Testis (tissue), 2 donors: ENCODE measurements at regions not wholly inside any gene's neighbourhood (a gene's known extent, or its start where the extent isn't known, plus 50 kb on each side); places are given as distances from the start of the nearest gene placed in this dataset.

Source experiments
- POLR2A ChIP-seq: fragments of 450-650 bp; IDR thresholded peaks from one replicate; pipeline ENCODE4 v1.6.1; 2017; ENCODE audit warnings: antibody characterized with exemption, mild to moderate bottlenecking, moderate library complexity
- TF ChIP-seq, protein P1 (sequence below), 3 experiments: fragments of 450-650 bp in 2 of 3; fragments of 200-600 bp in 1 of 3; sonication (generic) in 1 of 3; IDR thresholded peaks; one replicate each; pipeline ENCODE4 v1.5.1; 2016 to 2019; ENCODE audit warnings: antibody characterized with exemption in 3 of 3, mild to moderate bottlenecking in 2 of 3, moderate library complexity in 1 of 3

DNA sequence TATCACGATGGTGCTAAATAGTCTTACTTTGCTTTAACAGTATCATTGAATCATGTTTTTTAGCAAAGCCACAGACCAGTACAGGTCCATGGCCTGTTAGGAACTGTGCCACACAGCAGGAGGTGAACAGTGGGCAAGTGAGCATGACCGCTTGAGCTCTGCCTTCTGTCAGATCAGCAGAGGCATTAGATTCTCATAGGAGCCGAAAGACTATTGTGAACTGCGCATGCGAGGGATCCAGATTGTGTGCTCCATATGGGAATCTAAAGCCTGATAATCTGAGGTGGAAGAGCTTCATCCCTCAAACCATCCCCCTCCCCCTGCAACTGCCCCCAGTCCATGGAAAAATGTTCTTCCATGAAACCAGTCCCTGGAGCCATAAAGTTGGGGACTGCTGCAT is 102.3 kb upstream of the OSR1 start:
- TF ChIP-seq POLR2A = no peak
- TF ChIP-seq, protein P1, sequence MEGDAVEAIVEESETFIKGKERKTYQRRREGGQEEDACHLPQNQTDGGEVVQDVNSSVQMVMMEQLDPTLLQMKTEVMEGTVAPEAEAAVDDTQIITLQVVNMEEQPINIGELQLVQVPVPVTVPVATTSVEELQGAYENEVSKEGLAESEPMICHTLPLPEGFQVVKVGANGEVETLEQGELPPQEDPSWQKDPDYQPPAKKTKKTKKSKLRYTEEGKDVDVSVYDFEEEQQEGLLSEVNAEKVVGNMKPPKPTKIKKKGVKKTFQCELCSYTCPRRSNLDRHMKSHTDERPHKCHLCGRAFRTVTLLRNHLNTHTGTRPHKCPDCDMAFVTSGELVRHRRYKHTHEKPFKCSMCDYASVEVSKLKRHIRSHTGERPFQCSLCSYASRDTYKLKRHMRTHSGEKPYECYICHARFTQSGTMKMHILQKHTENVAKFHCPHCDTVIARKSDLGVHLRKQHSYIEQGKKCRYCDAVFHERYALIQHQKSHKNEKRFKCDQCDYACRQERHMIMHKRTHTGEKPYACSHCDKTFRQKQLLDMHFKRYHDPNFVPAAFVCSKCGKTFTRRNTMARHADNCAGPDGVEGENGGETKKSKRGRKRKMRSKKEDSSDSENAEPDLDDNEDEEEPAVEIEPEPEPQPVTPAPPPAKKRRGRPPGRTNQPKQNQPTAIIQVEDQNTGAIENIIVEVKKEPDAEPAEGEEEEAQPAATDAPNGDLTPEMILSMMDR (IDR thresholded peaks at IDR 0.05) = no peak
